NT2/D1 (cell line): ENCODE measurements at regions not wholly inside any gene's neighbourhood (a gene's known extent, or its start where the extent isn't known, plus 50 kb on each side); places are given as distances from the start of the nearest gene placed in this dataset.

Experiments
- YY1 ChIP-seq: IDR thresholded peaks from 2 replicates; pipeline ENCODE4 v1.6.1; 2011; ENCODE audit not compliant: insufficient read length, insufficient read depth
- ZNF274 ChIP-seq: IDR thresholded peaks from 2 replicates; pipeline ENCODE4 v1.6.1; 2011; ENCODE audit warnings: mild to moderate bottlenecking, low read depth, low read length

DNA sequence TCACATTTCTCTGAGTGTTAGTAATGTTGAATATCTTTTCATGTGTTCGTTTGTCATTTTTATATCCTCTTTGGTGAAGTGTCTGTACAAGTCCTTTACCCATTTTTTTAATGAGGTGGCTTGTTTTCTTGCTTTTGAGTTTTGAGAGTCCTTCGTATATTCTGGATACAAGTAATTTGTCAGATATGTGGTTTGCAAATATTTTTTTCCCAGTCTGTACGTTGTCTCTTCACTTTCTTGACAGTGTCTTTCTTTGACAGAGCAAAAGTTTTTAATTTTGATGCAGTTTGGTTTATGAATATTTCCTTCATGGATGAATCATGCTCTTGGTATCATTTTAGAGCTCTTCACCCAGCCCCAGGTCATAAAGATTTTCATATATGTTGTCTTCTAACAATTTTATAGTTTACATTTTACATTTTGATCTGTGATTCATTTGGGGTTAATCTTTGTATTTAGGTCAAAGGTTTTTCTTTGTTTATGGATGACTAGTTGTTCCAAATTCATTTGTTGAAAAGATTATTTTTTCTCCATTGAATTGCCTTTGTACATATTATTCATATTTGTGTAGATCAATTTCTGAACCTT lies 152.5 kb downstream of the MRPL14 start:
- TF ChIP-seq YY1 (no peak), ZNF274 (no peak)
